Transverse colon (tissue), 4 donors: ENCODE measurements at regions not wholly inside any gene's neighbourhood (a gene's known extent, or its start where the extent isn't known, plus 50 kb on each side); places are given as distances from the start of the nearest gene placed in this dataset.

ENCODE experiments used
- DNase-seq: peaks from one replicate; pipeline ENCODE4 v3.0.0-alpha.2; 2019
- H3K27ac ChIP-seq, 4 donors: fragments of 200-600 bp; sonication (generic); 2 replicates each; pipeline ENCODE4 v1.5.1; 2016 to 2018; ENCODE audit warnings: inconsistent platforms in 4 of 4
- H3K27me3 ChIP-seq: fragments of 200-600 bp; sonication (generic); 2 replicates; pipeline ENCODE4 v1.5.1; 2017; ENCODE audit warnings: inconsistent platforms
- H3K36me3 ChIP-seq, 4 donors: fragments of 200-600 bp; sonication (generic); 2 replicates each; pipeline ENCODE4 v1.5.1; 2017 to 2019; ENCODE audit warnings: inconsistent platforms in 4 of 4
- H3K4me1 ChIP-seq, 4 donors: fragments of 200-600 bp; sonication (generic); 2 replicates each; pipeline ENCODE4 v1.5.1; 2017 to 2020; ENCODE audit warnings: inconsistent platforms in 4 of 4
- H3K4me3 ChIP-seq, 4 donors: fragments of 200-600 bp; sonication (generic); 1 replicate in 1 of 4; 2 replicates in 3 of 4; pipeline versions ENCODE4 v1.5.1 to v1.6.1; 2017 to 2019; ENCODE audit warnings: inconsistent platforms in 4 of 4
- H3K9me3 ChIP-seq, 2 donors: fragments of 200-600 bp; sonication (generic); 2 replicates each; pipeline ENCODE4 v1.5.1; 2017 to 2019; ENCODE audit warnings: inconsistent platforms in 2 of 2
- EP300 ChIP-seq: sonication (generic); formaldehyde crosslinking; IDR thresholded peaks from one replicate; pipeline ENCODE4 v1.6.1; 2017; ENCODE audit warnings: antibody characterized with exemption, low read depth
- POLR2A ChIP-seq: fragments of 450-650 bp; IDR thresholded peaks from one replicate; pipeline ENCODE4 v1.6.1; 2016; ENCODE audit warnings: antibody characterized with exemption, mild to moderate bottlenecking, moderate library complexity
- POLR2AphosphoS5 ChIP-seq, 3 donors: sonication (generic); formaldehyde crosslinking; IDR thresholded peaks; one replicate each; pipeline ENCODE4 v1.6.1; 2016; ENCODE audit warnings: antibody characterized with exemption in 3 of 3
- WGBS, 2 donors: methylation state at CpG; one replicate each; pipeline ENCODE4 v1.1.5; 2018; ENCODE audit warnings: low coverage in 1 of 2; 5-methylcytosine and 5-hydroxymethylcytosine counted together
- in situ Hi-C, 4 donors: fragments of 200-750 bp; cut with MboI; loops; one replicate each; pipeline versions ENCODE4 v1.15.0 to v1.15.1; 2017; ENCODE audit warnings: low sequenced_read_pairs in 3 of 4, low pct_ligation_motif_present in 1 of 4, low pct_unique_long_range_greater_than_20kb in 1 of 4
- intact Hi-C: fragments of 100-400 bp; cut with DNase I; formaldehyde crosslinking; loops from one replicate; pipeline ENCODE4 v1.15.1; 2023; ENCODE audit warnings: low total_unique reads
- TF ChIP-seq, protein P1 (sequence below), 5 experiments: fragments of 200-600 bp in 3 of 5; fragments of 450-650 bp in 2 of 5; sonication (generic) in 3 of 5; IDR thresholded peaks; 1 replicate in 2 of 5; 2 replicates in 3 of 5; pipeline ENCODE4 v1.5.1; 2016 to 2017; ENCODE audit warnings: antibody characterized with exemption in 5 of 5, inconsistent platforms in 3 of 5, mild to moderate bottlenecking in 2 of 5, moderate library complexity in 1 of 5

DNA sequence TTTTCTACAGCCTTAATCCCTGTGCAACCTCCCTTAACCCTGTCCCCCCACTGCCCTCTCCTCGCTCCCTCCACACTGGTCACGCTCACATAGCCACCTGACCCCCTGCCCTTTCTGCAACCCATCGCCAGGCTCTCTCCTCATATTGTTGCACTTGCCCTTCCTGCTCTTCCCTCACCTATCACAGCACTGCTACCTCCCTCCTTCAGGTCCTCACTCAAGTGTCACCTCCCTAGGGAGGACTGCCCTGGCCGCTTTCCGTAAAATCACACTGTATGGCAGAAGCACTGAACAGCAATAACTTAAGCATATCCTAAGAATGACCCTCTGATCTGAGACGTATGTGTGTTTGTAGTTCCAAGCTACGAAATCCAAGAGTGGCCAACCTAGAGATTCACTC is 406.0 kb downstream of the SIPA1L2 start:
- Histone ChIP-seq H3K27ac (no peak overlapping the region), H3K36me3 (no peaks in the 10 kb centered on the region), H3K4me3 (no peak overlapping the region), H3K27me3 (no peaks in the 10 kb centered on the region), H3K9me3 (no peaks in the 10 kb centered on the region), H3K4me1 (peaks cover 0 to 7% (median 3%) of the 10 kb centered on the region in 4 donors)
- in situ Hi-C loops = no loop called here
- WGBS, 2 donors = 83 to 93% methylated on average over 6 to 7 of the region's 7 CpGs
- no peak for DNase-seq
- intact Hi-C loops = no loop called here
- no peak for TF ChIP-seq EP300
- TF ChIP-seq POLR2A = no peak
- no peak for TF ChIP-seq POLR2AphosphoS5 (IDR thresholded peaks at IDR 0.05)
- TF ChIP-seq, protein P1, sequence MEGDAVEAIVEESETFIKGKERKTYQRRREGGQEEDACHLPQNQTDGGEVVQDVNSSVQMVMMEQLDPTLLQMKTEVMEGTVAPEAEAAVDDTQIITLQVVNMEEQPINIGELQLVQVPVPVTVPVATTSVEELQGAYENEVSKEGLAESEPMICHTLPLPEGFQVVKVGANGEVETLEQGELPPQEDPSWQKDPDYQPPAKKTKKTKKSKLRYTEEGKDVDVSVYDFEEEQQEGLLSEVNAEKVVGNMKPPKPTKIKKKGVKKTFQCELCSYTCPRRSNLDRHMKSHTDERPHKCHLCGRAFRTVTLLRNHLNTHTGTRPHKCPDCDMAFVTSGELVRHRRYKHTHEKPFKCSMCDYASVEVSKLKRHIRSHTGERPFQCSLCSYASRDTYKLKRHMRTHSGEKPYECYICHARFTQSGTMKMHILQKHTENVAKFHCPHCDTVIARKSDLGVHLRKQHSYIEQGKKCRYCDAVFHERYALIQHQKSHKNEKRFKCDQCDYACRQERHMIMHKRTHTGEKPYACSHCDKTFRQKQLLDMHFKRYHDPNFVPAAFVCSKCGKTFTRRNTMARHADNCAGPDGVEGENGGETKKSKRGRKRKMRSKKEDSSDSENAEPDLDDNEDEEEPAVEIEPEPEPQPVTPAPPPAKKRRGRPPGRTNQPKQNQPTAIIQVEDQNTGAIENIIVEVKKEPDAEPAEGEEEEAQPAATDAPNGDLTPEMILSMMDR (IDR thresholded peaks at IDR 0.05) = no peak

DNA sequence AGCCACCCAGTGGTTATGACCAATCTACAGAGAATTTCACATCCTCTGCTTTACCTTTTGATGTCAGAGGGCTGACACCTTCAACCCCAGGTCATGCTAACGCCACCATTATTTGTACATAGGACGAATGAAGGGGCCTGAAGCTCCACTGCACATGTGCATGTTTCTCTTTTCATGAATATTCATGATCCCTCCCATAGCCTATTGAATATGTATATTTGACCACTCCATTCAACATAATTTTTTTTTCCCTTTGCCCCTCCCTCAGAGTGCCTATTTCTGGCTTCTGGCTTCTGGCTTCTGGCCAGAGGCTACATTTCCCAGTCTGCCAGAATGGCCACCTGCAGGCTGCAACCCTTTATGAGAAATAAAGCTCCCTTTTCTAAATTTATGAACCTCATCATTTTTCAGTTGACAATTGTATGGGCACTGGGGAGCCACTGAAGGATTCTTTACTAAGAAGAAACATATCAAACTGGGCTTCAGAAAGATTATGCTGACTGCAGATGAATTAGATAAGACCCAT is 406.7 kb downstream of the SIPA1L2 start:
- intact Hi-C loops = no loop called here
- no peaks in the 10 kb centered on the region for H3K27me3 ChIP-seq
- 81 to 100% methylated on average over 2 of the region's 2 CpGs for WGBS, 2 donors

DNA sequence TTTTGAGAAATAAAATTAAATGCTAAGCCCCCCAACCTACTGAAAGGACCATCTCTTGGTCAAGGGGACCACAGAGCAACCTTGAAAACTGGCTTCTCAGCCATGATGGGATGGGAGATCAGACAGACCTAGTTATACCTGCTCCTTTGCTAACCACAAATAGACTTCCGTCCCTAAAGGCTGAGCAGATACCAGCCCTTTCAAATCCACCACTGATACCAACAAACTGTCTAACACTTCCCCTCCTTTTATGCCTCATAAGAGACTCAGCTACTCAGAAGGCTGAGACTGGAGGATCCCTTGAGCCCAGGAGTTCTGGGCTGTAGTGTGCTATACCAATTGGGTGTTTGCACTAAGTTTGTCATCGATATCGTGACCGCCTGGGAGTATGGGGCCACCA is 407.3 kb downstream of the SIPA1L2 start:
- in situ Hi-C loops (no loop called here), intact Hi-C loops (no loop called here)
- WGBS, 2 donors = 92% methylated on average over 4 of the region's 4 CpGs; no CpG with 5 or more reads in 1 of the 2 donors
- H3K9me3 ChIP-seq = no peaks in the 10 kb centered on the region
- no peaks in the 10 kb centered on the region for H3K27me3 ChIP-seq
- no peaks in the 10 kb centered on the region for H3K36me3 ChIP-seq
- H3K27ac ChIP-seq = no peak overlapping the region
- H3K4me1 ChIP-seq = peaks cover 0 to 7% (median 3%) of the 10 kb centered on the region in 4 donors
- H3K4me3 ChIP-seq = no peak overlapping the region
- no peak for DNase-seq
- TF ChIP-seq, protein P1 (IDR thresholded peaks at IDR 0.05) = no peak
- TF ChIP-seq EP300 (no peak), POLR2A (no peak)

More for the DNA sequence above, 406.7 kb downstream of the SIPA1L2 start:
- Histone ChIP-seq H3K9me3 (no peaks in the 10 kb centered on the region), H3K4me3 (no peak overlapping the region), H3K27ac (no peak overlapping the region), H3K4me1 (peaks cover 0 to 7% (median 3%) of the 10 kb centered on the region in 4 donors), H3K36me3 (no peaks in the 10 kb centered on the region)
- no peak for DNase-seq
- no peak for TF ChIP-seq POLR2A
- TF ChIP-seq, protein P1 (IDR thresholded peaks at IDR 0.05) = no peak
- no peak for TF ChIP-seq POLR2AphosphoS5 (IDR thresholded peaks at IDR 0.05)
- no peak for TF ChIP-seq EP300
- in situ Hi-C loops = no loop called here

DNA sequence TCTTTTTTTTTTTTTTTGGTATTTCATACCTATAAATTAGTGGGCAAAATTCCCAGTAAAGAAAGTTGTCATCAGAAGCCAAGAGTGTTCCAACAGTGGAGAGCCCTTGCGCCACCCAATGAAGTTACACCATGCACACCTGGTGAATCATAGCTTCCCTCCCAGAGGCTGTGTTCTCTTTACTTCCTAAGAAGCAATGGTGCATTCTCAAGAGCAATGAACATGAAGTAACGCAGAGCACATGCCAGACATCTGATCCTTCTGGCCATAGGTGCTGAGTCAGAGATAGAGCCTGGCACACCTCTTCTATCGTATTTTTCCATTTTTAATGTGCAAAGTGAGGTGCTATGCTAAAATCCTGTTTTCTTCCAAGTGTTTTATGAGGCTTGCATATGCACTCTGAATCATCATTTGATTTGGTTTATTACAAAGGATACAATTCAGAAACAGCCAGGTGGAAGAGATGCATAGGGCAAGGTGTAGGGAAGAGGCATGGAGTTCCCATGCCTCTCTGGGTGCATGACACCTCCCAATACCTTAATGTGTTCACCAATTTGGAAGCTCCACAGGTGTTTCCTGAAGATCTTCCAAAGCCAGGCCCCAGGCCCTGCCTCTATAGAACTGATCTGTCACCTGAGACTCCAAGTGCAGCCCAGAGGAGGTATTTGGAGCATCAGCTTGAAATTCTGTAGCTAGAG is 408.0 kb downstream of the SIPA1L2 start:
- TF ChIP-seq, protein P1 (IDR thresholded peaks at IDR 0.05) = no peak
- TF ChIP-seq POLR2A (no peak), POLR2AphosphoS5 (IDR thresholded peaks at IDR 0.05) (no peak), EP300 (no peak)
- Histone ChIP-seq H3K36me3 (no peaks in the 10 kb centered on the region), H3K4me1 (peaks cover 0 to 2% (median under 1%) of the 10 kb centered on the region in 4 donors), H3K9me3 (no peaks in the 10 kb centered on the region), H3K27me3 (no peaks in the 10 kb centered on the region), H3K4me3 (no peak overlapping the region), H3K27ac (no peak overlapping the region)
- DNase-seq = no peak
- WGBS, 2 donors = 78 to 85% methylated on average over 1 to 3 of the region's 3 CpGs
- intact Hi-C loops = no loop called here
- in situ Hi-C loops = no loop called here
